IPS DF 6.9 (cell line): ENCODE measurements at regions not wholly inside any gene's neighbourhood (a gene's known extent, or its start where the extent isn't known, plus 50 kb on each side); places are given as distances from the start of the nearest gene placed in this dataset.

Experiments
- DNase-seq: peaks from one replicate; pipeline ENCODE4 v3.0.0-alpha.2; 2013; ENCODE audit warnings: low read depth, low spot score
- H3K27ac ChIP-seq: one replicate; pipeline ENCODE4 v1.5.1; 2013; ENCODE audit warnings: low read length, control low read depth
- H3K27me3 ChIP-seq: 2 replicates; pipeline ENCODE4 v1.6.1; 2013; ENCODE audit warnings: mild to moderate bottlenecking, low read length; ENCODE audit not compliant: control insufficient read depth, insufficient read depth
- H3K36me3 ChIP-seq: 2 replicates; pipeline ENCODE4 v1.6.1; 2013; ENCODE audit warnings: low read length; ENCODE audit not compliant: control insufficient read depth, insufficient read depth
- H3K4me1 ChIP-seq: 2 replicates; pipeline ENCODE4 v1.6.1; 2013; ENCODE audit warnings: low read length; ENCODE audit not compliant: control insufficient read depth, insufficient read depth
- H3K4me3 ChIP-seq: 2 replicates; pipeline ENCODE4 v1.5.1; 2013; ENCODE audit warnings: mild to moderate bottlenecking, low read length
- H3K9me3 ChIP-seq: 2 replicates; pipeline ENCODE4 v1.6.1; 2013; ENCODE audit warnings: low read length, inconsistent platforms; ENCODE audit not compliant: control insufficient read depth, insufficient read depth
- WGBS: extraction: QIAGEN DNeasy Blood & Tissue Kit; methylation state at CpG from one replicate; pipeline ENCODE4 v1.1.7; 2013; ENCODE audit warnings: mixed read lengths, missing lambda C conversion rate; ENCODE audit not compliant: insufficient read length, insufficient coverage; 5-methylcytosine and 5-hydroxymethylcytosine counted together

- no peak for DNase-seq
- Histone ChIP-seq H3K27me3 (no peaks in the 10 kb centered on the region), H3K36me3 (no peaks in the 10 kb centered on the region), H3K9me3 (no peaks in the 10 kb centered on the region), H3K4me1 (peaks cover 1% of the 10 kb centered on the region; the same call in 1 of the 2 replicates), H3K27ac (no peak overlapping the region), H3K4me3 (no peak overlapping the region)
- no CpG with 5 or more reads among the region's 1 CpG for WGBS
These were observed 357.4 kb upstream of the IL12A start for GRCh38 chr3:159631226-159631625.

GRCh38 chr3:159632128-159632527 lies 356.5 kb upstream of the IL12A start:
- H3K27me3 ChIP-seq, result no peaks in the 10 kb centered on the region
- peaks cover 1% of the 10 kb centered on the region; the same call in 1 of the 2 replicates for H3K4me1 ChIP-seq
- H3K4me3 ChIP-seq, result no peak overlapping the region
- no peak for DNase-seq
- WGBS, result no CpG with 5 or more reads among the region's 7 CpGs
- no peak overlapping the region for H3K27ac ChIP-seq
- no peaks in the 10 kb centered on the region for H3K9me3 ChIP-seq
- no peaks in the 10 kb centered on the region for H3K36me3 ChIP-seq

- Histone ChIP-seq H3K9me3 (no peaks in the 10 kb centered on the region), H3K4me1 (peaks cover 1% of the 10 kb centered on the region; the same call in 1 of the 2 replicates), H3K27ac (no peak overlapping the region), H3K36me3 (no peaks in the 10 kb centered on the region), H3K4me3 (no peak overlapping the region), H3K27me3 (no peaks in the 10 kb centered on the region)
- DNase-seq, result no peak
These were observed 355.8 kb upstream of the IL12A start for GRCh38 chr3:159632851-159633250.

GRCh38 chr3:159634483-159634882 lies 354.2 kb upstream of the IL12A start:
- no peaks in the 10 kb centered on the region for H3K27me3 ChIP-seq
- no peak overlapping the region for H3K27ac ChIP-seq
- peaks cover 1% of the 10 kb centered on the region; the same call in 1 of the 2 replicates for H3K4me1 ChIP-seq
- H3K9me3 ChIP-seq, result no peaks in the 10 kb centered on the region
- no peaks in the 10 kb centered on the region for H3K36me3 ChIP-seq
- no CpG with 5 or more reads among the region's 4 CpGs for WGBS
- H3K4me3 ChIP-seq, result no peak overlapping the region
- no peak for DNase-seq

GRCh38 chr3:159635047-159635641 lies 353.5 kb upstream of the IL12A start:
- Histone ChIP-seq H3K36me3 (no peaks in the 10 kb centered on the region), H3K9me3 (no peaks in the 10 kb centered on the region), H3K4me1 (peaks cover 1% of the 10 kb centered on the region; the same call in 1 of the 2 replicates), H3K4me3 (no peak overlapping the region), H3K27me3 (no peaks in the 10 kb centered on the region), H3K27ac (no peak overlapping the region)
- no peak for DNase-seq
- WGBS, result no CpG with 5 or more reads among the region's 3 CpGs

GRCh38 chr3:159637883-159638542 lies 350.6 kb upstream of the IL12A start:
- no peak overlapping the region for H3K4me3 ChIP-seq
- H3K4me1 ChIP-seq, result peaks cover 3% of the 10 kb centered on the region; the same call in 1 of the 2 replicates
- H3K36me3 ChIP-seq, result no peaks in the 10 kb centered on the region
- no peak overlapping the region for H3K27ac ChIP-seq
- no CpG with 5 or more reads among the region's 2 CpGs for WGBS
- H3K27me3 ChIP-seq, result no peaks in the 10 kb centered on the region
- no peak for DNase-seq
- H3K9me3 ChIP-seq, result no peaks in the 10 kb centered on the region

- H3K27me3 ChIP-seq, result no peaks in the 10 kb centered on the region
- H3K27ac ChIP-seq, result no peak overlapping the region
- H3K36me3 ChIP-seq, result no peaks in the 10 kb centered on the region
- H3K4me3 ChIP-seq, result no peak overlapping the region
- H3K9me3 ChIP-seq, result no peaks in the 10 kb centered on the region
- DNase-seq, result no peak
- no CpG with 5 or more reads among the region's 4 CpGs for WGBS
- H3K4me1 ChIP-seq, result peaks cover 2% of the 10 kb centered on the region; the same call in 1 of the 2 replicates
These were observed 348.4 kb upstream of the IL12A start for GRCh38 chr3:159640225-159640624.

GRCh38 chr3:159643406-159643805 lies 345.2 kb upstream of the IL12A start:
- DNase-seq, result no peak
- Histone ChIP-seq H3K27ac (no peak overlapping the region), H3K9me3 (no peaks in the 10 kb centered on the region), H3K27me3 (no peaks in the 10 kb centered on the region), H3K36me3 (no peaks in the 10 kb centered on the region), H3K4me3 (no peak overlapping the region), H3K4me1 (peaks cover 2% of the 10 kb centered on the region; the same call in 1 of the 2 replicates)

GRCh38 chr3:159645874-159646273 lies 342.8 kb upstream of the IL12A start:
- Histone ChIP-seq H3K27ac (no peak overlapping the region), H3K4me1 (no peaks in the 10 kb centered on the region), H3K4me3 (no peak overlapping the region), H3K27me3 (no peaks in the 10 kb centered on the region), H3K36me3 (no peaks in the 10 kb centered on the region), H3K9me3 (no peaks in the 10 kb centered on the region)
- no CpG with 5 or more reads among the region's 1 CpG for WGBS
- no peak for DNase-seq

- H3K36me3 ChIP-seq, result no peaks in the 10 kb centered on the region
- H3K4me3 ChIP-seq, result no peak overlapping the region
- H3K9me3 ChIP-seq, result no peaks in the 10 kb centered on the region
- no peaks in the 10 kb centered on the region for H3K27me3 ChIP-seq
- no peak for DNase-seq
- H3K27ac ChIP-seq, result no peak overlapping the region
- H3K4me1 ChIP-seq, result no peaks in the 10 kb centered on the region
These were observed 338.7 kb upstream of the IL12A start for GRCh38 chr3:159649951-159650350.

- no peak overlapping the region for H3K4me3 ChIP-seq
- H3K36me3 ChIP-seq, result no peaks in the 10 kb centered on the region
- DNase-seq, result no peak
- WGBS, result no CpG with 5 or more reads among the region's 2 CpGs
- H3K9me3 ChIP-seq, result no peaks in the 10 kb centered on the region
- H3K4me1 ChIP-seq, result no peaks in the 10 kb centered on the region
- H3K27ac ChIP-seq, result no peak overlapping the region
- H3K27me3 ChIP-seq, result no peaks in the 10 kb centered on the region
These were observed 337.9 kb upstream of the IL12A start for GRCh38 chr3:159650726-159651125.
